HCT116 (cell line): ENCODE measurements at regions not wholly inside any gene's neighbourhood (a gene's known extent, or its start where the extent isn't known, plus 50 kb on each side); places are given as distances from the start of the nearest gene placed in this dataset.

Experiments
- ATAC-seq: fragments of 200-7000 bp; cut with Tn5 transposase; 2 replicates; pipeline ENCODE4 v1.9.1; 2020; ENCODE audit warnings: mild to moderate bottlenecking, moderate library complexity
- BruUV-seq: library from RNA; stranded (reverse); fragments of 400-500 nt; replicated peaks from 2 replicates; lab custom pipeline; 2021; lab: Mats Ljungman, UMichigan
- CTCF ChIA-PET: fragments of 300-600 bp; sonication (Branson Sonifier 250); formaldehyde crosslinking; loops from one replicate; lab custom pipeline; 2021; ENCODE audit warnings: antibody characterized with exemption; lab: Charles Lee
- POLR2A ChIA-PET: fragments of 300-600, 350-600 bp; sonication (Branson Sonifier 250); formaldehyde crosslinking; loops from one replicate; lab custom pipeline; 2021; ENCODE audit warnings: antibody characterized with exemption; lab: Charles Lee
- RAD21 ChIA-PET, 2 experiments: fragments of 300-600 bp; sonication (Branson Sonifier 250); formaldehyde crosslinking; loops; one replicate each; lab custom pipeline; 2023; ENCODE audit warnings: low total read pairs in 2 of 2; ENCODE audit not compliant: uncharacterized antibody in 2 of 2, unreplicated experiment in 2 of 2, low non-redundant PET in 1 of 2; lab: Charles Lee
- DNase-seq: peaks from one replicate; pipeline ENCODE4 v3.0.0-alpha.2; 2010; ENCODE audit warnings: low read depth, low spot score
- H2AFZ ChIP-seq: fragments of 200-600 bp; shearing (Covaris generic), sonication (generic); 2 replicates; pipeline ENCODE4 v1.6.1; 2017; ENCODE audit warnings: low read depth, mixed run types, mixed read lengths, antibody characterized with exemption, low read length; ENCODE audit not compliant: poor library complexity, severe bottlenecking
- H3K27ac ChIP-seq: 2 replicates; pipeline ENCODE4 v1.5.1; 2012; ENCODE audit warnings: low read depth, low read length
- H3K27me3 ChIP-seq: fragments of 200-600 bp; sonication (generic); 2 replicates; pipeline ENCODE4 v1.6.1; 2016; ENCODE audit warnings: mixed run types, low read length, mixed read lengths; ENCODE audit not compliant: insufficient read depth
- H3K36me3 ChIP-seq, 2 experiments: fragments of 200-500 bp in 1 of 2; fragments of 200-600 bp in 1 of 2; sonication (Bioruptor generic) in 1 of 2; sonication (generic) in 1 of 2; 2 replicates each; pipeline versions ENCODE4 v1.5.1 to v1.6.1; 2014 to 2016; ENCODE audit warnings: low read length in 2 of 2, inconsistent platforms in 1 of 2, mixed read lengths in 1 of 2, mixed run types in 1 of 2; ENCODE audit not compliant: insufficient read depth in 2 of 2, control insufficient read depth in 1 of 2
- H3K4me1 ChIP-seq, 2 experiments: fragments of 200-600 bp in 1 of 2; sonication (generic) in 1 of 2; 2 replicates each; pipeline versions ENCODE4 v1.5.1 to v1.6.1; 2012 to 2017; ENCODE audit warnings: low read length in 2 of 2, inconsistent platforms in 1 of 2, mild to moderate bottlenecking in 1 of 2, mixed read lengths in 1 of 2, mixed run types in 1 of 2, moderate library complexity in 1 of 2; ENCODE audit not compliant: insufficient read depth in 2 of 2, control insufficient read depth in 1 of 2
- H3K4me2 ChIP-seq: fragments of 200-600 bp; sonication (generic); 2 replicates; pipeline ENCODE4 v1.6.1; 2017; ENCODE audit warnings: mixed run types, low read length, mixed read lengths
- H3K4me3 ChIP-seq, 2 experiments: fragments of 200-600 bp in 1 of 2; sonication (generic) in 1 of 2; replicated peaks in 1 of 2; 2 replicates each; pipeline ENCODE4 v1.5.1; 2011 to 2016; ENCODE audit warnings: low read length in 2 of 2, control low read depth in 1 of 2, low read depth in 1 of 2, mild to moderate bottlenecking in 1 of 2, mixed read lengths in 1 of 2, mixed run types in 1 of 2
- H3K79me2 ChIP-seq: fragments of 200-600 bp; sonication (generic); 2 replicates; pipeline ENCODE4 v1.6.1; 2017; ENCODE audit warnings: mild to moderate bottlenecking, mixed run types, low read length, moderate library complexity, mixed read lengths; ENCODE audit not compliant: insufficient read depth
- H3K9ac ChIP-seq: fragments of 200-600 bp; sonication (generic); 2 replicates; pipeline ENCODE4 v1.6.1; 2016; ENCODE audit warnings: low read length, mixed read lengths
- H3K9me2 ChIP-seq: fragments of 200-600 bp; sonication (generic), shearing (Covaris generic); 2 replicates; pipeline ENCODE4 v1.6.1; 2017; ENCODE audit warnings: mixed run types, mild to moderate bottlenecking, moderate library complexity; ENCODE audit not compliant: insufficient read depth
- H3K9me3 ChIP-seq, 2 experiments: fragments of 200-500 bp in 1 of 2; fragments of 200-600 bp in 1 of 2; sonication (Bioruptor generic) in 1 of 2; sonication (generic) in 1 of 2; 2 replicates each; pipeline ENCODE4 v1.6.1; 2014 to 2017; ENCODE audit warnings: low read length in 2 of 2, mixed read lengths in 2 of 2, inconsistent platforms in 1 of 2, low read depth in 1 of 2, mild to moderate bottlenecking in 1 of 2, mixed run types in 1 of 2, moderate library complexity in 1 of 2; ENCODE audit not compliant: control insufficient read depth in 1 of 2, insufficient read depth in 1 of 2
- H4K20me1 ChIP-seq: fragments of 200-600 bp; sonication (generic), shearing (Covaris generic); 2 replicates; pipeline ENCODE4 v1.6.1; 2017; ENCODE audit warnings: mixed run types, mild to moderate bottlenecking, moderate library complexity; ENCODE audit not compliant: insufficient read depth
- CEBPB ChIP-seq: IDR thresholded peaks from 2 replicates; pipeline ENCODE4 v1.6.1; 2012; ENCODE audit warnings: low read depth
- EGR1 ChIP-seq: IDR thresholded peaks from 2 replicates; pipeline ENCODE4 v1.6.1; 2012; ENCODE audit warnings: low read depth
- ELF1 ChIP-seq: IDR thresholded peaks from 2 replicates; pipeline ENCODE4 v1.6.1; 2012; ENCODE audit warnings: low read depth, borderline replicate concordance
- EZH2 ChIP-seq: fragments of 200-600 bp; sonication (generic); IDR thresholded peaks from 2 replicates; pipeline ENCODE4 v1.6.1; 2017; ENCODE audit warnings: antibody characterized with exemption, mixed run types
- EZH2phosphoT487 ChIP-seq: fragments of 200-600 bp; IDR thresholded peaks from 2 replicates; pipeline ENCODE4 v1.6.1; 2018; ENCODE audit warnings: antibody characterized with exemption, borderline replicate concordance
- FOSL1 ChIP-seq: IDR thresholded peaks from 2 replicates; pipeline ENCODE4 v1.6.1; 2012; ENCODE audit warnings: low read depth
- RAD21 ChIP-seq: IDR thresholded peaks from 2 replicates; pipeline ENCODE4 v1.6.1; 2012; ENCODE audit warnings: low read depth, mild to moderate bottlenecking
- SIN3A ChIP-seq: IDR thresholded peaks from 2 replicates; pipeline ENCODE4 v1.6.1; 2012; ENCODE audit warnings: low read depth
- SRF ChIP-seq: IDR thresholded peaks from 2 replicates; pipeline ENCODE4 v1.6.1; 2012; ENCODE audit warnings: low read depth
- ZNF274 ChIP-seq: fragments of 200-500 bp; sonication (Bioruptor generic); IDR thresholded peaks from 2 replicates; pipeline ENCODE4 v1.6.1; 2014; ENCODE audit warnings: mild to moderate bottlenecking, low read depth, low read length, inconsistent platforms
- intact Hi-C: fragments of 100-400 bp; cut with micrococcal nuclease; formaldehyde crosslinking; loops from 2 replicates; pipeline ENCODE4 v1.10.0; 2022
- TF ChIP-seq, protein P1 (sequence below): IDR thresholded peaks from 2 replicates; pipeline ENCODE4 v1.6.1; 2011; ENCODE audit warnings: mild to moderate bottlenecking, low read length, moderate library complexity; ENCODE audit not compliant: insufficient replicate concordance; ENCODE audit errors: extremely low read depth
- TF ChIP-seq, protein P2 (sequence below): IDR thresholded peaks from 2 replicates; pipeline ENCODE4 v1.6.1; 2012; ENCODE audit warnings: low read depth
- TF ChIP-seq, protein P3 (sequence below), 3 experiments: fragments of 200-600 bp in 1 of 3; sonication (generic) in 1 of 3; IDR thresholded peaks in 2 of 3; conservative IDR thresholded peaks in 1 of 3; 2 replicates each; pipeline ENCODE4 v1.5.1; 2012 to 2017; ENCODE audit warnings: low read depth in 2 of 3, low read length in 2 of 3, antibody characterized with exemption in 1 of 3, borderline replicate concordance in 1 of 3, control low read depth in 1 of 3, mild to moderate bottlenecking in 1 of 3, mixed read lengths in 1 of 3, mixed run types in 1 of 3, moderate library complexity in 1 of 3; ENCODE audit not compliant: insufficient read depth in 1 of 3

DNA sequence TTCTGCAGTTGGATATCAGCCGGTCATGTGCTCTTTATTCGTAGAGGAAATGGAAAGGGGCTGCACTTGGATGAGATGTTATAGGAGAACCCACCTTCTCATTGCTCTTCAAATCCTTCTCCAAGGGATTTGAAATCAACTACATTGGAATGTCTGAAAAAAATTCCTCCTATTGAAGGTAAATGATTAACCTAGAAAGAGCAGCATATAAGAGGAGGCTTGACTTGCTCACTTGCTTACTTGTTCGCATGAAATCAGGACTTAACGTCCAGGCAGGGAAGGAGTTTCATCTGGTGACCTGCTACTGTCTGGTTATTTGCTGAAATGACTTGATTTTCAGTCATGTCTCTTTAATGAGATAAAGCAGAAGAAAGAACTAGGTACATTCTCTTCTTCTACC lies 338.4 kb upstream of the NOCT start:
- Histone ChIP-seq H3K4me1 (no peaks in the 10 kb centered on the region), H3K9me2 (no peaks in the 10 kb centered on the region), H3K36me3 (no peaks in the 10 kb centered on the region), H3K79me2 (no peaks in the 10 kb centered on the region), H4K20me1 (no peaks in the 10 kb centered on the region), H3K9ac (no peak overlapping the region), H3K27me3 (no peaks in the 10 kb centered on the region), H3K4me2 (no peak overlapping the region), H2AFZ (no peak overlapping the region), H3K4me3 (no peak overlapping the region), H3K9me3 (no peaks in the 10 kb centered on the region), H3K27ac (no peak overlapping the region)
- ChIA-PET POLR2A (no interaction called here), CTCF (interaction anchor here (1.0 to 1.3 kb wide), 2 partner anchors 122 to 857 kb away, joined by 3 read pairs; no protein-coding TSS in a partner anchor), RAD21 (no interaction called here)
- ATAC-seq (no peak), DNase-seq (no peak)
- no TSS peak for BruUV-seq
- intact Hi-C loops = no loop called here
- TF ChIP-seq SIN3A (no peak), CEBPB (no peak)

DNA sequence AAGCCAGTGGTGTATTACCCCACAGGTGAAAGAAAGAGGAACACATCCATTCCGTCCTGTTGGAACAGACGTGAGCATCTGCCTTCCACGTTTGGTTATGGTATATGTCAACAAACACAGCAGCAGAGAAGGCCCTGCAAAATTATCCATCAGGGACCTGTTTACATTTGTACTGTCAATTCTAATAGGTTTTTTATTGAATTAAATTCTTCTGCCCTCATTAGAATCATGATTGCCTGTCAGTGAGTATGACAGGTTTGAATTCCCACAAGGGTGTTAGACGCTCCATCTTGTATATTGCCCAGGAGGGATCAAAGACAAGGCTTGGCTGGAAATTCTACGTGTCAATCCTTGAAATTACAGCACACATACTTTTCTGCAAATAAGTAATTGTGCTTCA lies 339.9 kb upstream of the NOCT start:
- H3K4me2 ChIP-seq = no peak overlapping the region
- ChIA-PET CTCF (no interaction called here), RAD21 (no interaction called here), POLR2A (no interaction called here)
- no peaks in the 10 kb centered on the region for H4K20me1 ChIP-seq
- no peak overlapping the region for H2AFZ ChIP-seq
- intact Hi-C loops = no loop called here
- H3K79me2 ChIP-seq = no peaks in the 10 kb centered on the region
- no peak overlapping the region for H3K4me3 ChIP-seq
- ATAC-seq = no peak
- no peaks in the 10 kb centered on the region for H3K9me2 ChIP-seq
- H3K9me3 ChIP-seq = no peaks in the 10 kb centered on the region
- no peak for DNase-seq
- no TSS peak for BruUV-seq
- no peaks in the 10 kb centered on the region for H3K4me1 ChIP-seq
- no peaks in the 10 kb centered on the region for H3K36me3 ChIP-seq
- no peak overlapping the region for H3K9ac ChIP-seq
- no peaks in the 10 kb centered on the region for H3K27me3 ChIP-seq
- H3K27ac ChIP-seq = no peak overlapping the region
- TF ChIP-seq ELF1 (no peak), EGR1 (no peak), CEBPB (no peak), SRF (no peak), RAD21 (no peak), EZH2phosphoT487 (no peak), EZH2 (no peak), SIN3A (no peak), ZNF274 (no peak), FOSL1 (no peak)
- TF ChIP-seq, protein P1, sequence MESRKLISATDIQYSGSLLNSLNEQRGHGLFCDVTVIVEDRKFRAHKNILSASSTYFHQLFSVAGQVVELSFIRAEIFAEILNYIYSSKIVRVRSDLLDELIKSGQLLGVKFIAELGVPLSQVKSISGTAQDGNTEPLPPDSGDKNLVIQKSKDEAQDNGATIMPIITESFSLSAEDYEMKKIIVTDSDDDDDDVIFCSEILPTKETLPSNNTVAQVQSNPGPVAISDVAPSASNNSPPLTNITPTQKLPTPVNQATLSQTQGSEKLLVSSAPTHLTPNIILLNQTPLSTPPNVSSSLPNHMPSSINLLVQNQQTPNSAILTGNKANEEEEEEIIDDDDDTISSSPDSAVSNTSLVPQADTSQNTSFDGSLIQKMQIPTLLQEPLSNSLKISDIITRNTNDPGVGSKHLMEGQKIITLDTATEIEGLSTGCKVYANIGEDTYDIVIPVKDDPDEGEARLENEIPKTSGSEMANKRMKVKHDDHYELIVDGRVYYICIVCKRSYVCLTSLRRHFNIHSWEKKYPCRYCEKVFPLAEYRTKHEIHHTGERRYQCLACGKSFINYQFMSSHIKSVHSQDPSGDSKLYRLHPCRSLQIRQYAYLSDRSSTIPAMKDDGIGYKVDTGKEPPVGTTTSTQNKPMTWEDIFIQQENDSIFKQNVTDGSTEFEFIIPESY = no peak
- TF ChIP-seq, protein P2, sequence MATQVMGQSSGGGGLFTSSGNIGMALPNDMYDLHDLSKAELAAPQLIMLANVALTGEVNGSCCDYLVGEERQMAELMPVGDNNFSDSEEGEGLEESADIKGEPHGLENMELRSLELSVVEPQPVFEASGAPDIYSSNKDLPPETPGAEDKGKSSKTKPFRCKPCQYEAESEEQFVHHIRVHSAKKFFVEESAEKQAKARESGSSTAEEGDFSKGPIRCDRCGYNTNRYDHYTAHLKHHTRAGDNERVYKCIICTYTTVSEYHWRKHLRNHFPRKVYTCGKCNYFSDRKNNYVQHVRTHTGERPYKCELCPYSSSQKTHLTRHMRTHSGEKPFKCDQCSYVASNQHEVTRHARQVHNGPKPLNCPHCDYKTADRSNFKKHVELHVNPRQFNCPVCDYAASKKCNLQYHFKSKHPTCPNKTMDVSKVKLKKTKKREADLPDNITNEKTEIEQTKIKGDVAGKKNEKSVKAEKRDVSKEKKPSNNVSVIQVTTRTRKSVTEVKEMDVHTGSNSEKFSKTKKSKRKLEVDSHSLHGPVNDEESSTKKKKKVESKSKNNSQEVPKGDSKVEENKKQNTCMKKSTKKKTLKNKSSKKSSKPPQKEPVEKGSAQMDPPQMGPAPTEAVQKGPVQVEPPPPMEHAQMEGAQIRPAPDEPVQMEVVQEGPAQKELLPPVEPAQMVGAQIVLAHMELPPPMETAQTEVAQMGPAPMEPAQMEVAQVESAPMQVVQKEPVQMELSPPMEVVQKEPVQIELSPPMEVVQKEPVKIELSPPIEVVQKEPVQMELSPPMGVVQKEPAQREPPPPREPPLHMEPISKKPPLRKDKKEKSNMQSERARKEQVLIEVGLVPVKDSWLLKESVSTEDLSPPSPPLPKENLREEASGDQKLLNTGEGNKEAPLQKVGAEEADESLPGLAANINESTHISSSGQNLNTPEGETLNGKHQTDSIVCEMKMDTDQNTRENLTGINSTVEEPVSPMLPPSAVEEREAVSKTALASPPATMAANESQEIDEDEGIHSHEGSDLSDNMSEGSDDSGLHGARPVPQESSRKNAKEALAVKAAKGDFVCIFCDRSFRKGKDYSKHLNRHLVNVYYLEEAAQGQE = no peak
- TF ChIP-seq, protein P3, sequence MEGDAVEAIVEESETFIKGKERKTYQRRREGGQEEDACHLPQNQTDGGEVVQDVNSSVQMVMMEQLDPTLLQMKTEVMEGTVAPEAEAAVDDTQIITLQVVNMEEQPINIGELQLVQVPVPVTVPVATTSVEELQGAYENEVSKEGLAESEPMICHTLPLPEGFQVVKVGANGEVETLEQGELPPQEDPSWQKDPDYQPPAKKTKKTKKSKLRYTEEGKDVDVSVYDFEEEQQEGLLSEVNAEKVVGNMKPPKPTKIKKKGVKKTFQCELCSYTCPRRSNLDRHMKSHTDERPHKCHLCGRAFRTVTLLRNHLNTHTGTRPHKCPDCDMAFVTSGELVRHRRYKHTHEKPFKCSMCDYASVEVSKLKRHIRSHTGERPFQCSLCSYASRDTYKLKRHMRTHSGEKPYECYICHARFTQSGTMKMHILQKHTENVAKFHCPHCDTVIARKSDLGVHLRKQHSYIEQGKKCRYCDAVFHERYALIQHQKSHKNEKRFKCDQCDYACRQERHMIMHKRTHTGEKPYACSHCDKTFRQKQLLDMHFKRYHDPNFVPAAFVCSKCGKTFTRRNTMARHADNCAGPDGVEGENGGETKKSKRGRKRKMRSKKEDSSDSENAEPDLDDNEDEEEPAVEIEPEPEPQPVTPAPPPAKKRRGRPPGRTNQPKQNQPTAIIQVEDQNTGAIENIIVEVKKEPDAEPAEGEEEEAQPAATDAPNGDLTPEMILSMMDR (IDR thresholded peaks at IDR 0.05 in 2 of 3, conservative IDR thresholded peaks at IDR 0.05 in 1 of 3; ENCODE audit: borderline replicate concordance in 1 of 3, insufficient read depth in 1 of 3, low read depth in 2 of 3, low read length in 2 of 3) = no peak
